ENCODE measurements at regions not wholly inside any gene's neighbourhood (a gene's known extent, or its start where the extent isn't known, plus 50 kb on each side); places are given as distances from the start of the nearest gene placed in this dataset.

- DNase-seq = no peak
Measured at GRCh38 chr17:74098136-74099024, 105.1 kb upstream of the RPL38 start.

DNA sequence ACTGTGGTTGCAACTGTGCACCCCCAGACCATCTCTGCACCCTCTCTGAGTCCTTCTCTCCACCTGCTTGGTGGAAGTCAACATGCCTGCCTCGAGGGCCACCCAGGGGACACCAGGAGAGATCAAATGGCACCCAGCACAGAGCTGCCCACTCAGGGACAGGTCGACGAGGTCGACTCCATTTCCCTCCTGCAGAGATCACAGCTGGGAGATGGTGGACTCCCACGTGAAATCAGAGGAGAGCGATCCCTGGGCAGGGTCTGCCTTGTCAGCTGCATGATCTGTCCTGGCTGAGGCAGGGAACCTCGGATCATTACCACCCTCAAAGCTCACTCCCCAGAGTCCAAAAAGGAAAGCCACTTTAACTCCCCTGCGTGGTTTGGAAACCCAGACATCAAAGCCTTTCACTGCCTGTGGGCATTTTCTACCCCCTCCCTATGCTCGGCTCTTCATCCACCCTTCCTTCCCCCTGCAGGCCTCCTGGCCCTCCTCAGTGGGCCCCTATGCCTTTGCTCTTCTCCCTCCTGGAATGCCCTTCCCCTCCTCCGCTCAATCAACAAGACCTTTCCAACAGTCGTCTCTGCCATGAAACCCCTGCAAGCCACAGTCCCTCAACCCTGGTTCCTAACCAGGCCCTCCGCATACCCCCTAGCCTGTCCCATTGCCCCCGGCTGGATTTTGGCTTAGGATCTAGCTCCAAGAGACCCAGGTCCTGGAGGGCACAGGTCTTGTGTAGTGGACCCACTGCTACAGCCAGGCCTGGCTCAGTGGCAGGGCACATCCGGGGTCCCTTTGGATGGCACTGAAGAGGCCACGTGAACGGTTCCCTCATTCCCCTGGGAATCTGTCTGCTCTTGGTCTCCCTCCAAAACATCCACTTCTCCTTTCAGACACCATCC, 103.8 kb upstream of the RPL38 start:
- no peak for DNase-seq

DNA sequence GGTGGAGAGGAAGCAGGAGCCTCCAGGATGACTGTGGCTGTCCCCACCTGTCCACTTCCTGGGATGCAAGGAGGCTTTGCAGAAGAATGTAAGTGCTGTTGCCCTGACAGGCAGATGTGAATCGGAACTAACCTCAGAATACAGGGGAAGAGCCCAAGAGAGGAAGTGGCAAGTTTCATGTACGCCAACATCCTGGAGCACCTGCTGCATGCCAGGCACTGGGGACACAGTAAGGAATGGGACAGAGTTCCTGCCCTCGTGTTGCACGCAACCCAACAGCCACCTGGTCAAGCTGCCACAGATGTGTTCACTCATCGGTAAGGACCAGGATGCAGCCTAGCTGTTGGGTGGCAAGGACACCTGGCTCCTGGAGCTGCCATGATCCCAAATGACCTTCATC, 98.6 kb upstream of the RPL38 start:
- DNase-seq = no peak

GRCh38 chr17:74107107-74107506, 96.4 kb upstream of the RPL38 start:
- DNase-seq = no peak

DNA sequence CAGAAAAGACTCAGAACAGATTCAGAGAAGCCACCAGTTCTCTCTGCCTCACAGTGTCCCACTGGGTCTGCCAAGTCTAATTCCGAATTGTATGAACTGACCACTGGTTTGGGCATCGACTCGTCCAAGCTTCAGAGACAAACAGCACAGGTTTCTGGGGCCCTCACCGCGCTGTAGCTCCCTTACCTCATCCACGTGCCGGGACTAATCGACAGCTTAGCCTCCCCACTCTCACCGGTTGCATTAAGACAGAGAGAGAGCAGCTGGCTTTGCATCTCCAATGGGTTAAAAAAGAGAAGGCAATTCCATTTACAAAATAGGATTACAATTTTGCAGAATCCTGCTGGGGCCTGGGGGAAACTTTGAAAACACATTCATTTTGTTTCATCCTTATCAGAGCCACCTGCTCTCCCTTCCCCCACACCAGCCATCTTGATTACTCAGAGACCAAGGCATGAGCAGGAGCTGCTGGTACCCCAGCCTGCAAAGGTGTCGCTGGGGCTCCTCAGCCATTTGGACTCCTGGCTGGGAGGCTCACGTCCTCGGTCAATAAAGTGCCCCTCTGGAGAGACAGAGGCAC, 95.3 kb upstream of the RPL38 start:
- DNase-seq = no peak

- DNase-seq = no peak
Measured at GRCh38 chr17:74110467-74110866, 93.0 kb upstream of the RPL38 start.

DNA sequence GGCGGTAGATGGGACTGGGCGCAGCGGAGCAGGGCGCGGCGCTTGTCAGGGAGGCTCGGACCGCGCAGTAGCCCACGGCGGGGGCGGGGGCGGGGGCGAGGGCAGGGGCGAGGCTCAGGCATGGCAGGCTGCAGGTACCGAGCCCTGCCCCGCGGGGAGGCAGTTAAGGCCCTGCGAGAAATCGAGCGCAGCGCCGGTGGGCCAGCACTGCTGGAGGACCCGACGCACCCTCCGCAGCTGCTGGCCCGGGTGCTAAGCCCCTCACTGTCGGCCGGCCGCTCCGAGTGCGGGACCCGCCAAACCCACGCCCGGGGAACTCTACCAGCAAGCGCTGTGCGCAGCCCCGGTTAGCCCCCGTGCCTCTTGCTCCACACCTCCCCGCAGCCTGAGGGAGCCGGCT, 90.2 kb upstream of the RPL38 start:
- no peak for DNase-seq

GRCh38 chr17:74113952-74114351, 89.5 kb upstream of the RPL38 start:
- no peak for DNase-seq

DNA sequence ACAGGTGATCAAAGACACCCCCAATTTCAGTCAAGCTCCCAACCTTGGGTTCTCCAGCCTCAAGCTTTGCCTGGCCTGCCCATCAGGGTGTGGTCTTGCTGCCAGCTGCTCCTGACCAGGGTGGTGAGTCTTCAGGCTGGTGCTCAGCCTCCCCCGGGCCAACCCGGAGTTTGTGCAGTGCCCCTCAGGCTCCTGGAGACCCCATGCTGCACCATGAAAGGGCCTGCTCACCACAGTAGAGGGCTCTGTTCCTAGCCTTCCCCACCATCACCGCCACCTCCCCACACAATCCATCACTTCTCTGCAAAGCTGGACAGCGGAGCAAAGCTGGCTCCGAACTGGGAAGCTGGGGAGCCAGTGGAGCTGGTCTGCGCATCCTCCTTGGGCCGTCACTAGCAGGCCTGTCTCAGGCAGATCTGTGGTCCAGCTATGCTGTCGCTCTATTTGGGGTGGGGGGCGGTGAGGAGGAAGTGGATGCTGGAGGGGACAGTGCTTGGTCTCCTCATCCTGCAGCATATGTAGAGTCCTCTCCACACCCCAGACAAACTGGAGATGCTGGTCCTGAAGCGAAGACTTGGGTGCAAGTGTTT, 88.5 kb upstream of the RPL38 start:
- DNase-seq = no peak

DNA sequence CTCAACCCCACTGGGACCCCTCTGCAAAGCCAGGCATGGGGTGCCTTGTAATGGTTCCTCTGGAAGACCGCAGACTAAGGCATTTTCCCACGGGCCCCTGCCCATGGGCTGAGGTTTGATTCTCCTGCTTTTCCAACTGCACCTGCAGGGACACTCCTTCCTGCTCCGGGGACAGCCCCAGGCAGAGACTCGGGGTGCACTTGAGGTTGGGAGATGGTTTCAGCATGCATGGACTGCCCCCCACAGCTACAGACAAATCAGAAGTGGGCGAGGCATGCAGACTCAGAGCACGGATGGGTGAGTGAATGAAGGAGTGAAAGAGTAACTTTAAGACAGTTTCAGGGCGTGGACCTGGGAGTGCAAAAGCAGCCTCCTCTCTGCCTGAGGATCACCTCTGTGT, 87.9 kb upstream of the RPL38 start:
- no peak for DNase-seq

DNA sequence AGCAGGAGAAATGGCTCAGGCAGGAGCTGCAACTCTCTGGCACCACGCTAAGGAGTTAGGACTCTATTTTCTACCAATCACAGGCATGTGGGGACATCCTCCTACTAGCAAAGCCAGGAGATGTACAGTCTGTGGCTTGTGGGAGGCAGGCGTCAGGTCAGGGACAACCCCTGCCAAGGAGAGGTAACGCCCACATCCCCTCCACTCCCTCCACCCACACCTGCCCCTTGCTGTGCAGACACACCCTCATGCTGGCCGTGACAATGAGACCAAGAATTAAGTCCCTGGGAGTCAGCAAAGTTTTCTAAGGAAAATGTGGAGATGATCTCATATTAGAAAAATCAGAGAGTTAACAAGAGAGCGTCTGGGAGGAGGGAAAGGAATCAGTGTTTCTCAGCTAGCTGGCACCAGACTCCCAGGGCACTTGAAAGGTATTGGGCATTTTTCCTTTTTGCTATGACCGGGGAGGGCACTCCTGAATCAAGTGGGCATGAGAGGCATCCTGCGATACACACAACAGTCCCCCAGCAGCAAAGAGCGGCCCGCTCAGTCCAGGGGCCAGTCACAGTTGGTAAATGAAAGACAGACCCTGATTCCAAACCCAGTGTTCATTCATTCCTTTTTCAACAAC, 87.3 kb upstream of the RPL38 start:
- DNase-seq = no peak

DNA sequence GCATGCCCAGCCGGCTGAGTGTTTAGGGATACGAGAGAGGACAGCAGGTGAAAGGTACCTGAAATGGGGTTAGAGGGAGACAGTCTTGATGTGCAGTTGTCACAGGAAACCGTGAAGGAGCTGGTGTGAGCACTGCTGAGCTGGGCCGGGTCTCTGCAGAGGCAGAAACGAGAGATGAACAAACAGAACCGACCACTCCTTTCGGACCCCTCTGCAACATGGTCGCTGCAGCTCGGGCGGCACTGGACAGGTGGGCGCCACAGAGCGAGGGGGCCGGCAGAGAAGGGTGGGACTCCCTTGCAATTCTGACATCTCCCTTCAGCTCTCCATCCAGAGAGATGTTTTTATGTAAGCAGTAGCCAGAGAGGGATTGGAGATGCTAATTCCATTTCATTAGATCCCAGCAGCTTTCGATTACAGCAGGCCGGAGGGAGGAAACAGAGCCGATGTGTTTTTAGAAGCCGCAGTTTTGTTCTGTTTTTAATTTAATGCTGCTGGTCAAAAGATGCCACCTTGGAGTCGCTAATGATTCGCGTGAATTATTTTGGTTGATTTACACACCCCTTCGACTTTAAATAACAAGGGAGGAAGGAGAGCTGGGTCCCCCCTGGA, 86.3 kb upstream of the RPL38 start:
- DNase-seq = no peak

- no peak for DNase-seq
Measured at GRCh38 chr17:74117999-74118421, 85.5 kb upstream of the RPL38 start.

DNA sequence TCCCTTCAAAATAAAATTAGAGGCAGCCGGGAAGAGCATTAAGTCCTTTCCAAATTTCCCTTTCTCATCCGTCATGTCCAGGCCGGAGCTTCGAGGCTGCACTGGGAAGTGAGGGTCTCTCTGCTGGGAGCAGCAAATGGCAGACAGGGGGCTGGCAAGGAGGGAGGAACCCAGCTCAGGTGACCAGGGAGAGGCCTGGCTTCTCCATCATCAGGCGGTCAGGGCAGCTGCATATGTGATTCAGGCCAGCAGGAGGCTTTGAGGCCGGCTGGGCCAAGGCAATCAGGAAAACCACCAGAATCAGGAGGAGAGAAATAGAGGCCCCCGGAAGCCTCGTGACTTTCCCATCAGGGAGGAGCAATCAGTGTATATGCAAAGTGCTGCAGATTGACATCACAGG, 85.0 kb upstream of the RPL38 start:
- no peak for DNase-seq

GRCh38 chr17:74119049-74119580, 84.4 kb upstream of the RPL38 start:
- DNase-seq = no peak

DNA sequence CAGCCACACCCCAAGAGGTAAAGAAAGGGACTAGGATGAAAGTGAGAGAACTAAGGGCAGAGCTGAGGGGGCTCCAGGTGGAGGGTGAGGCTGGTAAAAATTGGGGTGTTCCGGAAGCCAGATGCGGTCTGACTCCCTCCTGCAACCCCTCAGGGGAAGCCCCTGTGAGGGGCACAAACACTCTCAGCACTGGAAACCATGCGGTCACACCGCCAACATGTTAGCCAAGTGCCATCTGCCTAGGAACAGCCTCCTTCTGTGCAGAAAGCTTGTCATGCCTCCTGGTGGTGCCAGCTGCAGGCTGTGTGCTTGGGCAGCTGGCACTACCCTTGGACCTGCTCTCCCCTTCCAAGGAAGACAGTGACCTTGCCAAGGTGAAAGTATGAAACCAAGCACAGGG, 83.5 kb upstream of the RPL38 start:
- DNase-seq = no peak

- peak in 1 of 2 experiments; percentile 32 for DNase-seq
Measured at GRCh38 chr17:74123350-74123749, 80.1 kb upstream of the RPL38 start.

DNA sequence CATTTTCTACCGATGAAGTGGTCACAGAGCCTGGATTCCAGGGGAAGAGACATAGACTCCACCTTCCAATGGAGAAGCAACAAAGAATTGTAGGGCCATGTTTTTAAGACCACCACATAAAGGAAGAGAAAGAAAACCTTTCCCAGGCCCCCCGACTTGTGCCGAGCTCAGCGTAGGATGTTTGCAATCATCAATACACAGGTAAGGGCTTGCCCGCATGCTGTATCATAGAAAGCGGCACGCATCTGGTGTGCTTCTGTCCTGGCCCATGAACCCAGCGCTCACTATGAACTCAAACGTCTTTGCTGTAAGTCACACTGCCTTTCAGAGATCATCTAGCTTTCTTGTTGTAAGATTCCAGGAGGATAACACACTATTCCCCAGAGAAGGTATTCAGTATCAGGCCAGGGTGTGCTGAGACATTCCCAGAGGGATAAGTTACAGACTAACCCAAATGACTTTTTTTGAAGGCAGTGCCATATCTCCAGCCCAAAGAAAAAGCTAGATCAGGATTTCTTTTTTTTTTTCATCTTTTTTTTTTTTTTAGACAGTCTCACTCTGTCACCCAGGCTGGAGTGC, 79.5 kb upstream of the RPL38 start:
- DNase-seq = no peak

DNA sequence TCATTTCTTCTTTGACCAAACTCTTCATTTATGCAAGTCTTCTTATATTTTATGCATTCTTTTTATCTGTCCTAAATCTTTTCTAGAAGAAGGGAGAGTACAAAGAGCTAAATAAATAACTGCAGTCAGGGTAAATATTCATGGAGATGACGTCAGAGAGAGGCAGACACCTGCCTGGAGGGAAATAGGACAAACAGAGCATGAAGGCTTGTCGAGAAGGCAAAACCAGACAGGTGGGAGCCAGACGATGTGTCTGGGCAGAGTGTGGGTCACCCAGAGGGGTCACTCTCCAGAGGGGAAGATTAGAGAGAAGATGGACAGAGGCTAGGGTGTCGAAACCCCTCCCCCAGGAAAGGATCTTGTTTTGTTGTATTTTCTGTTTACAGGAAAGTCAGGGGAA, 78.3 kb upstream of the RPL38 start:
- no peak for DNase-seq

DNA sequence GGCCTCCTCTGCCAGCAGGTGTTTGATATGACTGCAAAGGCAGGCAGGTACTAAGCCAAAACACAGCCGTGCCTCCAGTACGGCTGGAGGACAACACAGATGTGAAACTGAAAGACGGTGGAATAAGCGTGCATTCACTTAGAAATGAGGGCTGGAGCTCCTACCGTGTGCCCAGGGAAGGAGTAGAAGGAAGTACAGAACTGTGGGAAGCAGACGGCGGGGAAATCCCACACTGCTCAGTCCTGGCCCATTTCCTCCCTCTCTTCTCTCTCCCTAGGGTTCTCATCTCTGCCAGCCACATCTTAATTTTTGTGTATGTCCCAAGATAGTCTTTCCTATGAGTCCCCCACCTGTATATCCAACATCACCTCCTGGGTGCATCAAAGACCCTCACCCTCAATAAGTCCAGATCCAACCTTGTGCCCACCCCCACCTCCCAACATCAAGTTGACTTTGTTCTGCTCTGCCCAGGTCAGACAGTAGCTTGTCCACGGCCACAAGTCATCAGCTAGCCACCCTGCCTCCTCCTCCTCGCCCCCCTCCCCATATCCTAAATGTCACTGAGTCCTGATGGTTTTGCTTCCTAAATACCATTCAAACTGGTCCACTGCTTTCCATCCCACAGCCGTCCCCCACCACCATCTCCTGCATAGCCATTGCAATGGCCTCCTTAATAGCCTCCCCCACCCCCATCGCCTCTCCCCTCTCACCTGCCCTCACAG, 77.1 kb upstream of the RPL38 start:
- DNase-seq = no peak

GRCh38 chr17:74126959-74127358, 76.5 kb upstream of the RPL38 start:
- DNase-seq = no peak
